Smooth muscle cell (in vitro differentiated cells): ENCODE measurements at regions not wholly inside any gene's neighbourhood (a gene's known extent, or its start where the extent isn't known, plus 50 kb on each side); places are given as distances from the start of the nearest gene placed in this dataset.

Source experiments
- DNase-seq: peaks from one replicate; lab custom pipeline; 2025; ENCODE audit not compliant: unreplicated experiment; lab: John Stamatoyannopoulos, UW
- H2AFZ ChIP-seq: fragments of 200-600 bp; sonication (generic); 2 replicates; pipeline ENCODE4 v1.6.0; 2016; ENCODE audit warnings: antibody characterized with exemption, low read depth, mild to moderate bottlenecking
- H3F3A ChIP-seq: fragments of 200-600 bp; sonication (generic); 2 replicates; pipeline ENCODE4 v1.6.0; 2017; ENCODE audit warnings: antibody characterized with exemption, low read depth
- H3K27ac ChIP-seq: fragments of 200-600 bp; sonication (generic); 2 replicates; pipeline ENCODE4 v1.5.1; 2016; ENCODE audit warnings: low read depth, mild to moderate bottlenecking
- H3K27me3 ChIP-seq: fragments of 200-600 bp; sonication (generic); 2 replicates; pipeline ENCODE4 v1.6.1; 2016; ENCODE audit warnings: low read depth, mild to moderate bottlenecking
- H3K36me3 ChIP-seq: fragments of 200-600 bp; sonication (generic); 2 replicates; pipeline ENCODE4 v1.5.1; 2016; ENCODE audit warnings: low read depth
- H3K4me1 ChIP-seq: fragments of 200-600 bp; sonication (generic); 2 replicates; pipeline ENCODE4 v1.5.1; 2016; ENCODE audit warnings: low read depth
- H3K4me2 ChIP-seq: fragments of 200-600 bp; sonication (generic); 2 replicates; pipeline ENCODE4 v1.6.0; 2016; ENCODE audit warnings: mild to moderate bottlenecking
- H3K4me3 ChIP-seq: fragments of 200-600 bp; sonication (generic); 2 replicates; pipeline ENCODE4 v1.5.1; 2016; ENCODE audit warnings: mild to moderate bottlenecking
- H3K79me2 ChIP-seq: fragments of 200-600 bp; sonication (generic); 2 replicates; pipeline ENCODE4 v1.6.0; 2016; ENCODE audit warnings: low read depth, mild to moderate bottlenecking
- H3K9ac ChIP-seq: fragments of 200-600 bp; sonication (generic); 2 replicates; pipeline ENCODE4 v1.6.0; 2016; ENCODE audit warnings: low read depth
- H3K9me3 ChIP-seq: fragments of 200-600 bp; sonication (generic); replicated peaks from 2 replicates; pipeline ENCODE4 v1.5.1; 2016; ENCODE audit warnings: low read depth
- H4K20me1 ChIP-seq: fragments of 200-600 bp; sonication (generic); 2 replicates; pipeline ENCODE4 v1.6.0; 2016; ENCODE audit warnings: low read depth
- CTCF ChIP-seq: fragments of 200-600 bp; sonication (generic); IDR thresholded peaks from 2 replicates; pipeline ENCODE4 v1.5.1; 2017; ENCODE audit warnings: borderline replicate concordance, mild to moderate bottlenecking, antibody characterized with exemption; ENCODE audit not compliant: insufficient read depth, poor library complexity, severe bottlenecking
- WGBS: methylation state at CpG from one replicate; pipeline ENCODE4 v1.1.7; 2016; ENCODE audit warnings: low lambda C conversion rate; 5-methylcytosine and 5-hydroxymethylcytosine counted together

- Histone ChIP-seq H3K79me2 (no peaks in the 10 kb centered on the region), H3K27me3 (peaks cover 11% of the 10 kb centered on the region), H4K20me1 (no peaks in the 10 kb centered on the region), H3K9ac (no peak overlapping the region), H3K27ac (no peak overlapping the region), H3K4me1 (no peaks in the 10 kb centered on the region), H3K36me3 (no peaks in the 10 kb centered on the region), H2AFZ (no peak overlapping the region), H3F3A (no peaks in the 10 kb centered on the region), H3K9me3 (no peaks in the 10 kb centered on the region), H3K4me3 (no peak overlapping the region), H3K4me2 (no peak overlapping the region)
- TF ChIP-seq CTCF = no peak
- DNase-seq = no peak
- WGBS = 89% methylated on average over 9 of the region's 9 CpGs
Measured at GRCh38 chr17:34851961-34852540, 109.2 kb downstream of the CCT6B start.

- Histone ChIP-seq H3K27ac (no peak overlapping the region), H3K36me3 (no peaks in the 10 kb centered on the region), H3K4me1 (no peaks in the 10 kb centered on the region), H3K4me3 (no peak overlapping the region), H2AFZ (no peak overlapping the region), H3K9ac (no peak overlapping the region), H3F3A (no peaks in the 10 kb centered on the region), H3K27me3 (peaks cover 11% of the 10 kb centered on the region), H3K9me3 (no peaks in the 10 kb centered on the region), H3K4me2 (no peak overlapping the region), H3K79me2 (no peaks in the 10 kb centered on the region), H4K20me1 (no peaks in the 10 kb centered on the region)
- WGBS = 84% methylated on average over 3 of the region's 3 CpGs
- no peak for DNase-seq
- TF ChIP-seq CTCF = no peak
Measured at GRCh38 chr17:34850964-34851363, 110.3 kb downstream of the CCT6B start.

- WGBS = 90% methylated on average over 4 of the region's 4 CpGs
Measured at GRCh38 chr17:34850023-34850422, 111.2 kb downstream of the CCT6B start.

More at GRCh38 chr17:34850023-34850422, 111.2 kb downstream of the CCT6B start:
- Histone ChIP-seq H3K4me1 (no peaks in the 10 kb centered on the region), H3K9ac (no peak overlapping the region), H3K27me3 (peaks cover 5% of the 10 kb centered on the region), H2AFZ (no peak overlapping the region), H3F3A (no peaks in the 10 kb centered on the region), H3K9me3 (no peaks in the 10 kb centered on the region), H3K4me3 (no peak overlapping the region), H3K27ac (no peak overlapping the region), H3K79me2 (no peaks in the 10 kb centered on the region), H4K20me1 (no peaks in the 10 kb centered on the region), H3K4me2 (no peak overlapping the region), H3K36me3 (no peaks in the 10 kb centered on the region)
- TF ChIP-seq CTCF = no peak
- no peak for DNase-seq
